H1 (cell line): ENCODE measurements at regions not wholly inside any gene's neighbourhood (a gene's known extent, or its start where the extent isn't known, plus 50 kb on each side); places are given as distances from the start of the nearest gene placed in this dataset.

ENCODE experiments used
- CTCF ChIA-PET: fragments of 300-600 bp; sonication (Branson Sonifier 250); formaldehyde crosslinking; loops from one replicate; lab custom pipeline; 2021; ENCODE audit not compliant: partially characterized antibody; lab: Charles Lee
- POLR2A ChIA-PET: fragments of 300-600 bp; sonication (Branson Sonifier 250); formaldehyde crosslinking; loops from one replicate; lab custom pipeline; 2021; ENCODE audit warnings: inconsistent platforms; ENCODE audit not compliant: partially characterized antibody; lab: Charles Lee
- DNase-seq, 2 experiments: peaks; one replicate each; pipeline versions ENCODE4 v3.0.0 to v3.0.0-alpha.2; 2010 to 2022; ENCODE audit warnings: low spot score in 2 of 2, low read depth in 1 of 2, mixed read lengths in 1 of 2
- FAIRE-seq: peaks from 2 replicates; lab custom pipeline; 2011; peaks lifted over from hg19 to GRCh38; lab: Jason Lieb, UNC
- H2AFZ ChIP-seq: 2 replicates; pipeline ENCODE4 v1.8.1; 2012; ENCODE audit warnings: low read length, inconsistent platforms
- H2AK5ac ChIP-seq: 2 replicates; pipeline ENCODE4 v1.6.1; 2013; ENCODE audit warnings: low read depth, low read length
- H2BK120ac ChIP-seq: replicated peaks from 2 replicates; pipeline ENCODE3; 2013; ENCODE audit warnings: low read depth, low read length, inconsistent platforms
- H2BK12ac ChIP-seq: 2 replicates; pipeline ENCODE4 v1.6.1; 2013; ENCODE audit warnings: low read depth, low read length
- H2BK15ac ChIP-seq: 2 replicates; pipeline ENCODE4 v1.6.1; 2013; ENCODE audit warnings: low read length
- H2BK20ac ChIP-seq: 2 replicates; pipeline ENCODE4 v1.6.1; 2013; ENCODE audit warnings: low read length
- H2BK5ac ChIP-seq: 2 replicates; pipeline ENCODE4 v1.6.1; 2013; ENCODE audit warnings: low read depth, low read length
- H3K14ac ChIP-seq: 2 replicates; pipeline ENCODE4 v1.6.1; 2013; ENCODE audit warnings: inconsistent platforms; ENCODE audit not compliant: insufficient read length
- H3K18ac ChIP-seq: 2 replicates; pipeline ENCODE4 v1.6.1; 2013; ENCODE audit warnings: low read length; ENCODE audit errors: extremely low read depth
- H3K23ac ChIP-seq: 2 replicates; pipeline ENCODE4 v1.6.1; 2013; ENCODE audit warnings: inconsistent platforms; ENCODE audit not compliant: insufficient read length
- H3K23me2 ChIP-seq: 2 replicates; pipeline ENCODE4 v1.6.1; 2013; ENCODE audit warnings: low read depth, low read length
- H3K27ac ChIP-seq: 2 replicates; pipeline ENCODE4 v1.6.1; 2011; ENCODE audit warnings: low read depth, low read length, inconsistent platforms
- H3K27me3 ChIP-seq, 4 experiments: replicated peaks in 1 of 4; 1 replicate in 1 of 4; 2 replicates in 3 of 4; pipeline versions ENCODE4 v1.6.1 to v1.8.1; 2011 to 2013; ENCODE audit warnings: low read length in 3 of 4, mild to moderate bottlenecking in 3 of 4, inconsistent platforms in 2 of 4, mixed read lengths in 2 of 4, moderate library complexity in 1 of 4; ENCODE audit not compliant: control insufficient read depth in 3 of 4, insufficient read depth in 3 of 4; ENCODE audit errors: extremely low read depth in 1 of 4
- H3K36me3 ChIP-seq, 4 experiments: 2 replicates each; pipeline versions ENCODE4 v1.6.1 to v1.8.1; 2011 to 2013; ENCODE audit warnings: mild to moderate bottlenecking in 4 of 4, low read length in 3 of 4, moderate library complexity in 2 of 4, control low read depth in 1 of 4, inconsistent platforms in 1 of 4; ENCODE audit not compliant: insufficient read depth in 4 of 4, control insufficient read depth in 2 of 4
- H3K4ac ChIP-seq: replicated peaks from 2 replicates; pipeline ENCODE3; 2013; ENCODE audit warnings: low read length, low read depth, mixed read lengths, inconsistent platforms; ENCODE audit not compliant: insufficient read length
- H3K4me1 ChIP-seq, 4 experiments: replicated peaks in 1 of 4; 1 replicate in 1 of 4; 2 replicates in 3 of 4; pipeline versions ENCODE4 v1.6.1 to v1.8.1; 2011 to 2013; ENCODE audit warnings: low read length in 3 of 4, inconsistent platforms in 2 of 4, mixed read lengths in 1 of 4; ENCODE audit not compliant: insufficient read depth in 4 of 4, control insufficient read depth in 3 of 4
- H3K4me2 ChIP-seq, 2 experiments: 2 replicates each; pipeline versions ENCODE4 v1.6.1 to v1.8.1; 2011 to 2013; ENCODE audit warnings: low read depth in 2 of 2, low read length in 2 of 2, control low read depth in 1 of 2, inconsistent platforms in 1 of 2, mild to moderate bottlenecking in 1 of 2; ENCODE audit not compliant: insufficient read depth in 1 of 2
- H3K4me3 ChIP-seq, 4 experiments: fragments of 200-600, 300-600 bp in 1 of 4; sonication (generic), shearing (Covaris generic), sonication (Bioruptor Twin) in 1 of 4; 2 replicates each; pipeline versions ENCODE4 v1.5.1 to v1.8.1; 2011 to 2016; ENCODE audit warnings: low read length in 4 of 4, low read depth in 3 of 4, control low read depth in 2 of 4, inconsistent platforms in 2 of 4, mild to moderate bottlenecking in 2 of 4, mixed read lengths in 1 of 4, moderate library complexity in 1 of 4; ENCODE audit not compliant: insufficient read depth in 2 of 4; ENCODE audit errors: extremely low read depth in 1 of 4
- H3K56ac ChIP-seq: replicated peaks from 2 replicates; pipeline ENCODE3; 2013; ENCODE audit warnings: low read depth, mild to moderate bottlenecking, mixed read lengths, low read length, inconsistent platforms; ENCODE audit not compliant: insufficient read length
- H3K79me1 ChIP-seq: 2 replicates; pipeline ENCODE4 v1.6.1; 2013; ENCODE audit warnings: low read depth, low read length, control low read depth
- H3K79me2 ChIP-seq, 2 experiments: 2 replicates each; pipeline versions ENCODE4 v1.6.1 to v1.8.1; 2012 to 2013; ENCODE audit warnings: low read length in 2 of 2, mild to moderate bottlenecking in 2 of 2, inconsistent platforms in 1 of 2; ENCODE audit not compliant: insufficient read depth in 2 of 2, control insufficient read depth in 1 of 2
- H3K9ac ChIP-seq, 4 experiments: replicated peaks in 1 of 4; 1 replicate in 1 of 4; 2 replicates in 3 of 4; pipeline versions ENCODE4 v1.6.1 to v1.8.1; 2011 to 2013; ENCODE audit warnings: low read depth in 3 of 4, low read length in 3 of 4, control low read depth in 2 of 4, mild to moderate bottlenecking in 2 of 4, moderate library complexity in 2 of 4, inconsistent platforms in 1 of 4; ENCODE audit errors: extremely low read depth in 1 of 4
- H3K9me3 ChIP-seq, 2 experiments: 2 replicates each; pipeline versions ENCODE4 v1.6.1 to v1.8.1; 2012 to 2013; ENCODE audit warnings: mild to moderate bottlenecking in 2 of 2, moderate library complexity in 2 of 2, control low read depth in 1 of 2, inconsistent platforms in 1 of 2, low read depth in 1 of 2, low read length in 1 of 2, mixed read lengths in 1 of 2; ENCODE audit not compliant: insufficient read depth in 2 of 2
- H4K20me1 ChIP-seq, 2 experiments: replicated peaks in 1 of 2; 2 replicates each; pipeline versions ENCODE3 to v1.8.1; 2011 to 2013; ENCODE audit warnings: inconsistent platforms in 2 of 2, low read length in 2 of 2, mild to moderate bottlenecking in 1 of 2; ENCODE audit not compliant: insufficient read depth in 2 of 2, control insufficient read depth in 1 of 2
- H4K5ac ChIP-seq: 2 replicates; pipeline ENCODE4 v1.6.1; 2013; ENCODE audit warnings: low read length, low read depth, mixed read lengths, inconsistent platforms; ENCODE audit not compliant: insufficient read length
- H4K8ac ChIP-seq: 2 replicates; pipeline ENCODE4 v1.8.0; 2013; ENCODE audit warnings: mild to moderate bottlenecking, moderate library complexity, low read length, inconsistent platforms; ENCODE audit not compliant: insufficient read depth; ENCODE audit errors: extremely low read depth
- H4K91ac ChIP-seq: replicated peaks from 2 replicates; pipeline ENCODE3; 2013; ENCODE audit warnings: low read length, mixed read lengths, inconsistent platforms; ENCODE audit not compliant: insufficient read length
- CTBP2 ChIP-seq: IDR thresholded peaks from 2 replicates; pipeline ENCODE4 v1.7.0; 2011; ENCODE audit warnings: borderline replicate concordance, mild to moderate bottlenecking, moderate library complexity, mixed read lengths, low read length; ENCODE audit not compliant: insufficient read depth, insufficient read length
- GABPA ChIP-seq: IDR thresholded peaks from 2 replicates; pipeline ENCODE4 v1.6.1; 2011; ENCODE audit warnings: mild to moderate bottlenecking, low read length, moderate library complexity, borderline replicate concordance; ENCODE audit not compliant: insufficient read depth
- GTF2F1 ChIP-seq: IDR thresholded peaks from 2 replicates; pipeline ENCODE4 v1.6.1; 2012; ENCODE audit warnings: low read depth, low read length, improper control_type of control experiment, borderline replicate concordance
- POLR2AphosphoS5 ChIP-seq: IDR thresholded peaks from 2 replicates; pipeline ENCODE4 v1.6.1; 2011; ENCODE audit warnings: low read depth, low read length
- RBBP5 ChIP-seq: IDR thresholded peaks from 2 replicates; pipeline ENCODE4 v1.7.1; 2012; ENCODE audit warnings: low read depth, mild to moderate bottlenecking, inconsistent platforms, low read length, moderate library complexity, borderline replicate concordance
- RFX5 ChIP-seq: IDR thresholded peaks from 2 replicates; pipeline ENCODE4 v1.6.1; 2011; ENCODE audit warnings: low read depth, low read length, improper control_type of control experiment, borderline replicate concordance
- SP1 ChIP-seq: IDR thresholded peaks from 2 replicates; pipeline ENCODE4 v1.6.1; 2011; ENCODE audit warnings: low read depth, low read length
- TBP ChIP-seq: IDR thresholded peaks from 2 replicates; pipeline ENCODE4 v1.6.1; 2011; ENCODE audit warnings: low read depth, low read length, improper control_type of control experiment
- WGBS, 2 experiments: shearing (Covaris generic) in 1 of 2; methylation state at CpG; one replicate each; pipeline versions ENCODE4 v1.1.6 to v1.1.7; 2013 to 2015; ENCODE audit warnings: low lambda C conversion rate in 2 of 2, mixed read lengths in 2 of 2, inconsistent platforms in 1 of 2, low coverage in 1 of 2, missing lambda C conversion rate in 1 of 2; ENCODE audit not compliant: insufficient replicate concordance in 2 of 2, insufficient coverage in 1 of 2, insufficient read length in 1 of 2; ENCODE audit errors: extremely low coverage in 1 of 2, missing lambda C conversion rate in 1 of 2; 5-methylcytosine and 5-hydroxymethylcytosine counted together
- TF ChIP-seq, protein P1 (sequence below): IDR thresholded peaks from 2 replicates; pipeline ENCODE4 v1.6.1; 2011; ENCODE audit warnings: low read length, improper control_type of control experiment
- TF ChIP-seq, protein P2 (sequence below), 3 experiments: IDR thresholded peaks; 1 replicate in 2 of 3; 2 replicates in 1 of 3; pipeline versions ENCODE4 v1.5.1 to v1.6.1; 2011; ENCODE audit warnings: low read length in 3 of 3, mild to moderate bottlenecking in 3 of 3, inconsistent platforms in 2 of 3, low read depth in 1 of 3, moderate library complexity in 1 of 3; ENCODE audit not compliant: insufficient read depth in 1 of 3; ENCODE audit errors: control extremely low read depth in 1 of 3
- TF ChIP-seq, protein P3 (sequence below): IDR thresholded peaks from 2 replicates; pipeline ENCODE4 v1.6.1; 2011; ENCODE audit warnings: low read depth, mild to moderate bottlenecking, low read length; ENCODE audit not compliant: insufficient read depth

DNA sequence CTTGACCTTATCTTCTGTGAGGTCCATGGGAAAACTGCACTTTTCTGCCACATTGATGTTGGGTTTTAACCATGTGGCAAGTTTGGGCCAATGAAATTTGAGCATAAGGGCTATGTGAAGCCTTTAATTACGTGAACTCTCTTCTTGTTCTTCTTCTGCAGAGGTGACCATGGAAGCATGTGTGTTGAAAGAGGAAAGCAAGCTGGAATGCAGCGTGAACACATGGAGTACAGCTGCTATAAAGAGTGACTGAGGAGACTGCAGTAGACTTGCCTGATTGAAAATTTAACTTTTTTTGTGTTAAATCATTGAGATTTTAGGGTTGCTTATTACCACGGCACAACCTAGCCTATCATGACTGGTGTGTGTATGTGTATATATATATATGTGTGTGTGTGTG lies 347.3 kb downstream of the ZIC1 start:
- FAIRE-seq (no peak), DNase-seq (no peak)
- Histone ChIP-seq H2BK120ac (no peak overlapping the region), H4K8ac (no peak overlapping the region), H3K27ac (no peak overlapping the region), H3K4ac (no peak overlapping the region), H3K9ac (no peak overlapping the region), H4K5ac (no peak overlapping the region), H2AFZ (no peak overlapping the region), H4K91ac (no peak overlapping the region), H3K23me2 (no peaks in the 10 kb centered on the region), H3K27me3 (no peaks in the 10 kb centered on the region), H2BK20ac (no peak overlapping the region), H2BK5ac (no peak overlapping the region), H3K18ac (no peak overlapping the region), H2AK5ac (no peak overlapping the region), H3K79me1 (no peaks in the 10 kb centered on the region), H4K20me1 (no peaks in the 10 kb centered on the region), H3K4me2 (no peak overlapping the region), H3K36me3 (no peaks in the 10 kb centered on the region), H2BK12ac (no peak overlapping the region), H3K79me2 (no peaks in the 10 kb centered on the region), H2BK15ac (no peak overlapping the region), H3K4me3 (no peak overlapping the region), H3K9me3 (no peaks in the 10 kb centered on the region), H3K4me1 (no peaks in the 10 kb centered on the region), H3K23ac (no peak overlapping the region), H3K14ac (no peak overlapping the region), H3K56ac (no peak overlapping the region)
- WGBS, 2 experiments = 85% methylated on average over 3 of the region's 3 CpGs; no CpG with 5 or more reads in 1 of the 2 experiments
- POLR2A ChIA-PET = no interaction called here
- CTCF ChIA-PET = no interaction called here
- TF ChIP-seq TBP (no peak), GTF2F1 (no peak), POLR2AphosphoS5 (no peak), CTBP2 (no peak), RBBP5 (no peak), GABPA (no peak), RFX5 (no peak), SP1 (no peak)
- TF ChIP-seq, protein P1, sequence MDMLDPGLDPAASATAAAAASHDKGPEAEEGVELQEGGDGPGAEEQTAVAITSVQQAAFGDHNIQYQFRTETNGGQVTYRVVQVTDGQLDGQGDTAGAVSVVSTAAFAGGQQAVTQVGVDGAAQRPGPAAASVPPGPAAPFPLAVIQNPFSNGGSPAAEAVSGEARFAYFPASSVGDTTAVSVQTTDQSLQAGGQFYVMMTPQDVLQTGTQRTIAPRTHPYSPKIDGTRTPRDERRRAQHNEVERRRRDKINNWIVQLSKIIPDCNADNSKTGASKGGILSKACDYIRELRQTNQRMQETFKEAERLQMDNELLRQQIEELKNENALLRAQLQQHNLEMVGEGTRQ = no peak
- TF ChIP-seq, protein P2, sequence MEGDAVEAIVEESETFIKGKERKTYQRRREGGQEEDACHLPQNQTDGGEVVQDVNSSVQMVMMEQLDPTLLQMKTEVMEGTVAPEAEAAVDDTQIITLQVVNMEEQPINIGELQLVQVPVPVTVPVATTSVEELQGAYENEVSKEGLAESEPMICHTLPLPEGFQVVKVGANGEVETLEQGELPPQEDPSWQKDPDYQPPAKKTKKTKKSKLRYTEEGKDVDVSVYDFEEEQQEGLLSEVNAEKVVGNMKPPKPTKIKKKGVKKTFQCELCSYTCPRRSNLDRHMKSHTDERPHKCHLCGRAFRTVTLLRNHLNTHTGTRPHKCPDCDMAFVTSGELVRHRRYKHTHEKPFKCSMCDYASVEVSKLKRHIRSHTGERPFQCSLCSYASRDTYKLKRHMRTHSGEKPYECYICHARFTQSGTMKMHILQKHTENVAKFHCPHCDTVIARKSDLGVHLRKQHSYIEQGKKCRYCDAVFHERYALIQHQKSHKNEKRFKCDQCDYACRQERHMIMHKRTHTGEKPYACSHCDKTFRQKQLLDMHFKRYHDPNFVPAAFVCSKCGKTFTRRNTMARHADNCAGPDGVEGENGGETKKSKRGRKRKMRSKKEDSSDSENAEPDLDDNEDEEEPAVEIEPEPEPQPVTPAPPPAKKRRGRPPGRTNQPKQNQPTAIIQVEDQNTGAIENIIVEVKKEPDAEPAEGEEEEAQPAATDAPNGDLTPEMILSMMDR (IDR thresholded peaks at IDR 0.05; ENCODE audit: control extremely low read depth in 1 of 3, insufficient read depth in 1 of 3, low read depth in 1 of 3, low read length in 3 of 3) = no peak
- TF ChIP-seq, protein P3, sequence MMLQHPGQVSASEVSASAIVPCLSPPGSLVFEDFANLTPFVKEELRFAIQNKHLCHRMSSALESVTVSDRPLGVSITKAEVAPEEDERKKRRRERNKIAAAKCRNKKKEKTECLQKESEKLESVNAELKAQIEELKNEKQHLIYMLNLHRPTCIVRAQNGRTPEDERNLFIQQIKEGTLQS = no peak
